DND-41 (cell line): ENCODE measurements at regions not wholly inside any gene's neighbourhood (a gene's known extent, or its start where the extent isn't known, plus 50 kb on each side); places are given as distances from the start of the nearest gene placed in this dataset.

Experiments
- CTCF ChIP-seq: IDR thresholded peaks from 2 replicates; pipeline ENCODE4 v1.5.1; 2012; ENCODE audit warnings: borderline replicate concordance, low read length, moderate library complexity, mild to moderate bottlenecking; ENCODE audit not compliant: poor library complexity, severe bottlenecking; ENCODE audit errors: extremely low read depth
- EZH2 ChIP-seq: IDR thresholded peaks from 3 replicates; pipeline ENCODE4 v1.6.1; 2012; ENCODE audit warnings: borderline replicate concordance, low read depth, mild to moderate bottlenecking, moderate library complexity, low read length, inconsistent platforms; ENCODE audit not compliant: severe bottlenecking

- TF ChIP-seq CTCF (no peak), EZH2 (no peak)
Observed at GRCh38 chr6:91490671-91491301, 903.9 kb upstream of the MAP3K7 start.
